ENCODE measurements at regions not wholly inside any gene's neighbourhood (a gene's known extent, or its start where the extent isn't known, plus 50 kb on each side); places are given as distances from the start of the nearest gene placed in this dataset.

- TF ChIP-seq CTCF (IDR thresholded peaks at IDR 0.05) (no peak), TCF7L2 (IDR thresholded peaks at IDR 0.05; ENCODE audit: low read depth, low read length) (no peak), POLR2AphosphoS5 (IDR thresholded peaks at IDR 0.05; ENCODE audit: low read depth, low read length) (no peak), REST (IDR thresholded peaks at IDR 0.05; ENCODE audit: insufficient read depth in 1 of 2, low read depth in 2 of 2, low read length in 1 of 2) (no peak), SIN3A (IDR thresholded peaks at IDR 0.05; ENCODE audit: borderline replicate concordance, insufficient read depth, low read depth, low read length) (no peak)
Observed at GRCh38 chr9:81086416-81086815, 602.9 kb downstream of the TLE1 start.

Measured in Panc1 (cell line).